ENCODE measurements at regions not wholly inside any gene's neighbourhood (a gene's known extent, or its start where the extent isn't known, plus 50 kb on each side); places are given as distances from the start of the nearest gene placed in this dataset.

DNA sequence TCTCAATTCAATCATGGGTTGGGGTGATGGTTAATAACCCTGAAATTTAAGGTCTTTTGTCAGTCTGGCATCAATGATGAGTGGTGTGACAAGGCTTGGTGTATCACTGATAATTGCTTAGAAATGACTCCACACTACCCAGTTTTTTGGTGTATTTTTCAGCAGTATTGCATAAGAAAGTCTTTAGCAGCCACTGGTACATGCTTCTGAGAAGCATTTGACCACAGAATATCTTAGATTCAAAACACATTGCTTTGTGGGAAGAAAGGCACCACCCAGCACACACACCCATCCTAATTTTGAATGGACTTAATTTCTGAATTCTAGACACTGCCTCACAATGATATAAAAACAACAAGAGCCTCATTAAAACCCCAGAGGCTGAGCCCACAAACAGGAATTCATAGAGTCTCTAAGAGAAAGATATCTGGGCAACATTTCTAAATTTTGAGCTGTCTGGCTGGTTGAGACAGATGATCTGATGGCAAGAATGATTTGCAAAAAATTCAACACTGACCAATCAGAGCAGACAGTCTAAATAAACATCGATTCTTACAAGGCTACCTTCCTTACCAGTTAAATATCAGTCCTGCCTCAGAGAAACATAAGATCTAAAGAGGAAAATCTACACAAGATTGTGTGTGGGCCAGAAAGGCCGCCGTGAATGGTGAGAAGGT, 114.7 kb upstream of the CYP1B1 start:
- H3K4me1 ChIP-seq (ENCODE audit: insufficient read depth, low read length) = peaks cover 45% of the 10 kb centered on the region
- no peak overlapping the region for H3K4me3 ChIP-seq (ENCODE audit: low read length)
- H3K27me3 ChIP-seq (ENCODE audit: insufficient read depth, low read length) = no peaks in the 10 kb centered on the region

DNA sequence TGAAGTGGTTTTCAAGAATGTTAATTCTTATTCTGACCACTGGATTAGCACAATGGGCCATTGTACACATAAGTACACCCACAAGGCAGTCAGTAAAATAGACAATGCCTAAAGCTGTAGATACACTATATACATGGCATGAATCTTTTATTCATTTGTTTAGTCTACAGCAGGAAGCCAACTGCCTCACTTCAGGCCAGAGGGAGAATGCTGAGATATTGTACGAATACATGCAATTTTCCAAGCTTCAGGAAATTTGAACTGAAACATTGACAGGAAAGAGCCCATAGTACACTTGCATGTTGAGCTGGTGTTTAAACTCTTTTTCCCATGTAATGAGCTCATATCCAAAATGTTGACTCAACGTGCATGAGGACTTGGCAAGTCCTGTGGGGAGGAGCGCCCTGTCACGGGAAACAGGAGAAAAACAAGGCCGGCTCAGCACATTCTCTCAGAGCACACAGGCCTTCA, 111.6 kb upstream of the CYP1B1 start:
- Histone ChIP-seq H3K4me1 (ENCODE audit: insufficient read depth, low read length) (peaks cover 34% of the 10 kb centered on the region), H3K4me3 (ENCODE audit: low read length) (no peak overlapping the region), H3K9me3 (ENCODE audit: low read depth, low read length) (no peaks in the 10 kb centered on the region), H3K27me3 (ENCODE audit: insufficient read depth, low read length) (peaks cover 5% of the 10 kb centered on the region)

More for the DNA sequence above, 114.7 kb upstream of the CYP1B1 start:
- H3K9me3 ChIP-seq (ENCODE audit: low read depth, low read length) = no peaks in the 10 kb centered on the region

DNA sequence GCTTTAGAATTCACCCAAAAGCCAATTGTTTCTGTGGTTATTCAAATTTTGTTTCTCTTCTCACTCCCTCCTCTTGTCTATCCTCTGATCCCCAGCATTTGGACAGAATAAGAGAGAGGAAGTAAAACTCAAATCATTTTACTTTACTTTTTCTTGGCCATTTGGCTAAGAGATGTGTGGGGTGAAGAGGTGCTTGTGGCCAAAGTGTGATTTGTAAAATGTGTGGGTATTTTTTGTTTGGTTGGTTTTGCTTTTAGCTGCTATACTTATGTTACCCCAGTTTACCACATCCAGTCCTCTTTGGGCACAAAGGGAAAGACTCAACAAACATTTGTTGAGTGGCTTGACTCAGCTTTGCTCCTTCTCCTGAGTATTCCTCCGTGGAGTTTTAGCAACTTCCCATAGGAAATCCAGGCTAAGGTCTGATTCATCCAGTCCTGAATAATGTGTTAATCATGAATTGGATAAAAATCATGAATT, 109.1 kb upstream of the CYP1B1 start:
- peaks cover 11% of the 10 kb centered on the region for H3K27me3 ChIP-seq (ENCODE audit: insufficient read depth, low read length)
- H3K4me3 ChIP-seq (ENCODE audit: low read length) = no peak overlapping the region
- no peaks in the 10 kb centered on the region for H3K9me3 ChIP-seq (ENCODE audit: low read depth, low read length)
- peaks cover 23% of the 10 kb centered on the region for H3K4me1 ChIP-seq (ENCODE audit: insufficient read depth, low read length)

DNA sequence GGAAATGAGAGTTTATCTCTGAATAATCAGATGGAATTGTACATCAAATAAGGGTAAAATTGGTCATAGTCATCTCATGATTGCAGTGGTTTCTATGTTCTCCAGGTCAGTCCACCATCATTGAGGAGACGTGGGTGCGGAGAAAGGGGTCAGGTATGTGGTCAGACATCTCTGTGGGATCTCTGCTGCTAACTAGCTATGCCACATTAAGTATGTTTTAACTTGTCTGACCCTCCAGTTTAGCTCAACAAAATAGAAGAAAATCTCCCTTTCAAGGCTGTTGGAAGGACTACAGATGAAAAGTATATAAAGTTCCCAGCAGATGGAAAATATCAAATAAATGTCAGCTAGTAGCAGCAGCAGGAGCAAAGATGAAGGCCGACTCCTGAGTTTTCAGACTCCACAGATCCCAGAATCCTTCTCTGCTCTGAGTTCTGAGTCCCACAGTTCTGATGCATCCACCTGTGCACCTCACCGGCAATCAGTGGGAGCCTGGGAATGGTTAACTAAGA, 106.6 kb upstream of the CYP1B1 start:
- Histone ChIP-seq H3K27me3 (ENCODE audit: insufficient read depth, low read length) (peaks cover 11% of the 10 kb centered on the region), H3K4me1 (ENCODE audit: insufficient read depth, low read length) (peaks cover 44% of the 10 kb centered on the region), H3K4me3 (ENCODE audit: low read length) (no peak overlapping the region), H3K9me3 (ENCODE audit: low read depth, low read length) (no peaks in the 10 kb centered on the region)

DNA sequence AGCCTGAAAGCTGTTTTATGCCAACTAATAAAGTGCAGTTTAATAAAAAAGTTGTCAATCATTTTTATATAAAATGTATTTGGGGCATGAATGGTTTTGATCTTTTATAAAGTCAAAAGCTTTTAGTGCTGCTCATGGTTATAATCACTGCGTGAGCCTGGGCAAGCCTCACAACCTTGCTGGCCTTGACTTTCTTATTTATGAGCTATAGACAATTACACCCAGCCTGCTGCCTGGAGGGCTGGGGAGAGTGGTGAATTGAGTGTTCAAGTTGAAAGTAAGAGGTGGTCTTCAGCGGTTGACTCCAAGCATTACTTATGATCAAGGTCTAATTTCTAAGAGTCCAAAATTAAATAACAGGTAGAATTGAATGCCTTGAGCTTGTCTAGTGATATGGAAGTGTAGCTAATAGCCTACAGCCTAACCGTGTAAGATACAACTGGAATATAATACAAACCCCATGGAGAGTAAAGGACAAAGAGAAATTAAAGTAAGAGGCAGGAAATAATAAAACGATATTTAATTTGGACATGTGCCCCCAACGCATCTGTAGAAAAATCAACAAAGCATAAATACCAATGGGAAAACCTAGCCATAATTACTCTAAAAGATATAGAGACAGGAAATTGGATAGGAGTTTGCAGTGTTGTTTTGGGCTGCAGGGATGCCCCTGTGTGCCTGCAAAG, 106.0 kb upstream of the CYP1B1 start:
- H3K4me3 ChIP-seq (ENCODE audit: low read length) = no peak overlapping the region
- H3K9me3 ChIP-seq (ENCODE audit: low read depth, low read length) = no peaks in the 10 kb centered on the region
- peaks cover 50% of the 10 kb centered on the region for H3K4me1 ChIP-seq (ENCODE audit: insufficient read depth, low read length)
- H3K27me3 ChIP-seq (ENCODE audit: insufficient read depth, low read length) = peaks cover 11% of the 10 kb centered on the region

DNA sequence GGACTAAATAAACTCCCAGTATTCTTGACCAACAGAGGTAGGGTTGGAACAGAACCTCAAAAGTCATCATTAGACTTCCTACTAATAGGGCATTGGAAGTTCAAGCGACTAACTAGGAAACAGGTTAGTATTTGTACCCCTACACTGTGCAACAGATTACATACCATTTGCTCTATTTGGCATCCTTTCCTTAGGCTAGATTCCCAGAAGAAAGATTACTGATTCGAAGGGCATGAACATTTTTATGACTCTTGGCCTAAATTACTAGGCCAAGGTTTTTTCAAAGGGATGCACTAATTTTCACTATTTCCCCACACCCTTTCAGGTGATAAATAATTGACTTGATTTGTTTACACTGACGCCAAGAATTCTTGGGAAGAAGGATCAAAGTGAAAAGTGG, 104.8 kb upstream of the CYP1B1 start:
- H3K27me3 ChIP-seq (ENCODE audit: insufficient read depth, low read length) = peaks cover 11% of the 10 kb centered on the region
- H3K9me3 ChIP-seq (ENCODE audit: low read depth, low read length) = no peaks in the 10 kb centered on the region
- peaks cover 57% of the 10 kb centered on the region for H3K4me1 ChIP-seq (ENCODE audit: insufficient read depth, low read length)
- H3K4me3 ChIP-seq (ENCODE audit: low read length) = no peak overlapping the region

DNA sequence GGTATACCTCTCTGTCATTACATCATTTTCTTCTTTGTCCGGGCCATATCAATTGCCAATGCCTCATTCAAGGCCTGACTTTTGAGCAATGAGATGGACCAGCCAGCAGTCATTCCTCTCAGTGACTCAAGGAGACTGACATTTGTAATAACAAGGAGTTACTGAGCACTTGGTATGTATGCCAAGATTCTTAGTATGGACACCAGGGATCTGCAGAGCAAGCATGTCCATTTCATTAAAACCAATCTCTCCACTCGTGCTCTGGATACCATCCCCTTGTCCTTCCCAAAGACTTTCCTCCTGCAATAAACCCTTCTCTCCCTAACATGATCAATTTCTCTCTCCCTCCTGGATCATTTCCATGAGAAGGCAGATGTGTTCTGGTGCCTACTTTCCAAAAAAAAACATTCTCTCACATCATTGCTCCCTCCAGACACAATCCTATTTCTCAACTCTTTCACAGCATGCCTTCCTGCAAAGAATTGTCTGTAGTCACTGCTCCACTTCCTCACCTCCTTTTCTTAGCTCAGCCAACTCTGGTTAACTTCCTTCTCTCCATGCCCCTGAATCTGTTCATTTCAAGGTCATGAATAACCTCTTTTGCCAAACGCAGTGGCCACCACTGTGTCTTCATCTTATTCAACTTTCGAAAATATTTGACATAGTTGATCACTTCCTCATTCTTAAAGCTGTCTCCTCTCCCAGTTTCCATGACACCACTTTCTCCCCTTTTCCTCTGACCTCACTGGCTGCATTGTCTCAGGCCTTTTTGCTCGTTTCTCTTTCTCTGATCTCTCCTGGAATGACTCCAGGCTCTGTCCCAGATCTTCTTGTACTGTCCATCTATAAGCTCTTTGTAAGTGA, 102.8 kb upstream of the CYP1B1 start:
- Histone ChIP-seq H3K27me3 (ENCODE audit: insufficient read depth, low read length) (peaks cover 9% of the 10 kb centered on the region), H3K4me1 (ENCODE audit: insufficient read depth, low read length) (peaks cover 62% of the 10 kb centered on the region), H3K9me3 (ENCODE audit: low read depth, low read length) (no peaks in the 10 kb centered on the region), H3K4me3 (ENCODE audit: low read length) (no peak overlapping the region)

DNA sequence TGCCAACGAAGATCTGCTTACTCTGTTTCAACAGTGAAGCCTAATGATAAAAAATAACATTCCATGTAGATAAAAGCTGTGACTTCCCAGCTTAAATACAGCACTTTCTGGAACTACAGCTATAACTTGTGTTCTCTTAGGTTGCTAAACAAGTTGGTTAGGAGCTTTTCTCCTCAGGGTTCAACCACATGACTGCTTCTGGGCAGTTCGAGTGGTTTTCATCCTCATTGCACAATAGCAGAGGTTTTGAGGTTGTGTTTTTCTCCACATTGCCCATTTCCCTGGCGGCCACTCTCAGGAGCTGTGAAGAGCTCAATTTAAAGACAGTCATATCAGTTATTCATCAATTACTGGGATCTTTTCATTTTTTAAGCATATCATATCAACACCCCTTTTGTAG, 102.2 kb upstream of the CYP1B1 start:
- Histone ChIP-seq H3K4me3 (ENCODE audit: low read length) (no peak overlapping the region), H3K27me3 (ENCODE audit: insufficient read depth, low read length) (peaks cover 6% of the 10 kb centered on the region), H3K9me3 (ENCODE audit: low read depth, low read length) (no peaks in the 10 kb centered on the region), H3K4me1 (ENCODE audit: insufficient read depth, low read length) (peaks cover 65% of the 10 kb centered on the region)

DNA sequence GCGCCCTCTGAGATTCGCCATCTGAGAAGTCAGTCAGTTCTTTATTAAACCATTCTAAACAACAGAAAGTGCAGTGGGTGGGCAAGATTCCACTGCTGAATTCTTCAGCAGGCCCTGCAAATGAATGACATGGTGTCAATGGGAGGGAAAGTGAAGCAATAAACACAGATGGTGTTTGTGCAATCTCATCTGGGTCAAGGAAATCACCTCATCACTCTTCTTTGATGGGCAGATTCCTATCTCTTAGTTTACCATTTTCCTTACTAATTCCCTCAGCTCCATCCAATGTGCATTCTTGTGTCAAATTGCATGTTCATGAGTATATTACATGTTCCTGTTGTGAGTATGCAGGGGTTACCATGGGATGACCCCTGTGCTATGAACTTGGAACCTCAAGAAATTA, 100.7 kb upstream of the CYP1B1 start:
- Histone ChIP-seq H3K4me3 (ENCODE audit: low read length) (no peak overlapping the region), H3K27me3 (ENCODE audit: insufficient read depth, low read length) (no peaks in the 10 kb centered on the region), H3K9me3 (ENCODE audit: low read depth, low read length) (no peaks in the 10 kb centered on the region), H3K4me1 (ENCODE audit: insufficient read depth, low read length) (peaks cover 72% of the 10 kb centered on the region)

DNA sequence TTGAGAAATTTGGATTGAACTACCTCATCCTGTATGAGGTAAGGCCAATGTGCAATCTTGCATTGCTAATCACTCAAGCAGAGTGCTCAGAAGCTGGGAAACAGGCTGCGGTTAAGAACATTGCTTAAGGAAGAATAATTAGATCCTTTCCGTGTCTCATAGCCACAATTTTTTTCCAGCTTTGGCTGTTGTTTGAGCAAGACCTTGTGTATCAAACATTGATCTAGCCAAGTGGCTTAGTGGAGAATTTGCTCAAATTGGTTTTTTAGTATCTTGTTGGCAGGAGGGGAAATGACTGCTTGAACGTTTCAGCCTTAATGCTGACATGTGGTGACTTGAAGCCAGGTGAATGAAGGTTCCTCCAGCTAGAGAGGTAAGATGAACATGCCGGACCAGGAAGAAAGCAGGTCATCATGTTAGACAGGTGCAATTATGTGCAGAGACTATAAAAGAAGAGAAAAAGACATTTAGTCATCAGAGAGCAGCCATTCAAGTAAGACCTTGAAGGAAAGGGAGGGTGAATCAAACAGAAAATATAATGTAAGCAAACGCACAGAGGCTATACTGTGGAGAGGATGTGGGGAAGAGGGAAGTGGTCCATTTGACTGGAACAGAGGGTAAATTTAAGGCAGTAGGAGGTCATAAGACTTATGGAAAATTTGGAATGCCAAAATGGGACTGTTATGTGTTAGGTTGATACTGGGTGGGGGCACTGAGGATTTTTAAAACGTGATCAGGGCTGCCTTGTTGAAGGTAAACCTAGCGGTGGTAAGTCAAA, 98.9 kb upstream of the CYP1B1 start:
- Histone ChIP-seq H3K9me3 (ENCODE audit: low read depth, low read length) (no peaks in the 10 kb centered on the region), H3K27me3 (ENCODE audit: insufficient read depth, low read length) (no peaks in the 10 kb centered on the region), H3K4me1 (ENCODE audit: insufficient read depth, low read length) (peaks cover 68% of the 10 kb centered on the region), H3K4me3 (ENCODE audit: low read length) (no peak overlapping the region)

DNA sequence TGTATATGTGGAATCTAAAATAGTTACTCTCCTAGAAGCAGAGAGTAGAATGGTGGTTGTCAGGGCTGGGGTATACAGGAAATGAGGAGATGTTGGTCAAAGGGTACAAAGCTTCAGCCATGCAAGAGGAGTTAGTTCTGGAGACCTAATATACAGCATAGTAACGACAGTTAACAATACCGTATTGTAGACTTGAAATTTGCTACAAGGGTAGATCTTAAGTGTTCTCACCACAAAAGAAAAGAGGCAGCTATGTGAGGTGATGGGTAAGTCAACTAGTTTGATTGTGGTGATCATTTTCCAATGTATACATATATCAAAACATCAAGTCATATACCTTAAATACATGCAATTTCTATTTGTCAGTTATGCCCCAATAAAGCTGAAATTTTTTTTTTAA, 98.2 kb upstream of the CYP1B1 start:
- Histone ChIP-seq H3K27me3 (ENCODE audit: insufficient read depth, low read length) (peaks cover 3% of the 10 kb centered on the region), H3K4me1 (ENCODE audit: insufficient read depth, low read length) (peaks cover 69% of the 10 kb centered on the region), H3K4me3 (ENCODE audit: low read length) (no peak overlapping the region), H3K9me3 (ENCODE audit: low read depth, low read length) (no peaks in the 10 kb centered on the region)

DNA sequence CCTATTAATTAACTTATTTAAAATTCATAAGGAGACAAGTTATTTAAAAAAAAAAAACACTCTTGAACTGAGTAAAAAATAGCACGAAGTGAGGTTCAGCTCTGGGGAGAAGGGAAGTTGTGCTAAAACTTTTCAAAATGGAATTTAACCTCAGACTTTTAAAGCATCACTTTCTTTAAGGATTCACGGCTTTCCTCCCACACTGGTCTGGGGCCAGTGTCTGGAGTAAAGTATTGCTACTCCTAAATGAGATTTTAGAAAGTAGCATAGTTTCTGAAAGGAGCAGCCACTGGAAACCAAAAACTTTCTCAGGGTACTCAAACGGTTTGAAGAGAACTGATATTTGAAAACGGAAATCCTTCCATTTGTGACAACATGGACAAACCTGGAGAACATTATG, 97.7 kb upstream of the CYP1B1 start:
- Histone ChIP-seq H3K4me3 (ENCODE audit: low read length) (no peak overlapping the region), H3K4me1 (ENCODE audit: insufficient read depth, low read length) (peaks cover 69% of the 10 kb centered on the region), H3K9me3 (ENCODE audit: low read depth, low read length) (no peaks in the 10 kb centered on the region), H3K27me3 (ENCODE audit: insufficient read depth, low read length) (peaks cover 5% of the 10 kb centered on the region)

DNA sequence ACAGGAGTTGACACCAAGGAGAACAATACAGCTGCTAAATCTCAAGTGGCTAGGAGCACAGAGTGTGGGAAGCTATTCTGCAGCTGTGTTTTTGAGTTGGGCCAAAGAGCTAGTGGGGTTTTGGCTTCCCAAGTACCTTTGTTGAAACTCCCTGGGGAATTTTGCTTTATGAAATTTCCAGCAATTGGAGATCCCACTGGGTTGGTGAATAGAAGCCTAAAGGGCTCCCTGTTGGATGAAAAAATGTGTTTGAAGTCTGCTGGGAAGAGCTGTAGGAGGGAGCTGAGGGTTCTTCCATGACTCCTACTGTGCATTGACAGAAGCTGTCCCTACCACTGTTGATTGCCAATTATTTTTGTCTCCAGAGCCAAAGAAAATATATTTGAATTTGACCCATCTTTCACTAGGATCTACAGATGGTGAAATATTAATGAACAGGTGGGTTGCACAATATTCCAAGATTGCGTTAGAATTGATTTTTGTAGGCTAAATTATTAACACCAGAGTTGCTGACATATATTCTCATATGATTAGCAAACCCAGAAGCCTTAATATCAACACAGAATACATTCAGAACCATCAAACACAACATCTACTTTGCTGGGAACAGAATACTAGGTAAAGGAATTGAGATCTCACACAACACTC, 95.4 kb upstream of the CYP1B1 start:
- H3K27me3 ChIP-seq (ENCODE audit: insufficient read depth, low read length) = peaks cover 6% of the 10 kb centered on the region
- H3K9me3 ChIP-seq (ENCODE audit: low read depth, low read length) = no peaks in the 10 kb centered on the region
- no peak overlapping the region for H3K4me3 ChIP-seq (ENCODE audit: low read length)
- peaks cover 49% of the 10 kb centered on the region for H3K4me1 ChIP-seq (ENCODE audit: insufficient read depth, low read length)

DNA sequence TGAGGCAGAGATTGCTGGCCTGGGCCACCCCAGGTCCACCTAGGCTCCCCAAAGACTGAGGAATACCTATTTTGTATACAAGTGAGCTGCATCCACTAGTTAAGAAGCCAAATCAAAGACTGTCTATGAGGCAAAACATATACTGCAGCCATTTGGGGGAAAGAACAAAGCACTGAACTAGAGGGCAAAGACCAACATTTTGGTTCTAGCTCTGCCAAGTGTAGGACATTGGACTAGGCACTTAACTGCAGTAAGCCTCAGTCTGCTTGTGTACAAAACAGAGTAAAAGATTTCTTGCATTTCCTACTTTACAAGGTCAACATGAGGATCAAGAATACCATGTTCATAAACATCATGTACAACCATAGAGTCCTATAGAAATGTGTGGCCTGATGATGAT, 94.8 kb upstream of the CYP1B1 start:
- Histone ChIP-seq H3K4me1 (ENCODE audit: insufficient read depth, low read length) (peaks cover 43% of the 10 kb centered on the region), H3K27me3 (ENCODE audit: insufficient read depth, low read length) (peaks cover 6% of the 10 kb centered on the region), H3K4me3 (ENCODE audit: low read length) (no peak overlapping the region), H3K9me3 (ENCODE audit: low read depth, low read length) (no peaks in the 10 kb centered on the region)
